GM19324 (cell line): ENCODE measurements at regions not wholly inside any gene's neighbourhood (a gene's known extent, or its start where the extent isn't known, plus 50 kb on each side); places are given as distances from the start of the nearest gene placed in this dataset.
A peak's percentile ranks its signal among the peaks of the same experiment; 100 is the strongest.
"Not testable (repeated sequence)": the region's sequence is repeated elsewhere in the genome, so short reads cannot be mapped to it uniquely, and the experiment has no call there.

Source experiments
- ATAC-seq: cut with Tn5 transposase; IDR thresholded peaks from one replicate; pipeline ENCODE4 v1.9.1; 2021; ENCODE audit warnings: mild to moderate bottlenecking, moderate library complexity; ENCODE audit not compliant: unreplicated experiment, low FRiP score

GRCh38 chr20:24830649-24831048 lies 118.4 kb upstream of the CST7 start:
- no peak for ATAC-seq

DNA sequence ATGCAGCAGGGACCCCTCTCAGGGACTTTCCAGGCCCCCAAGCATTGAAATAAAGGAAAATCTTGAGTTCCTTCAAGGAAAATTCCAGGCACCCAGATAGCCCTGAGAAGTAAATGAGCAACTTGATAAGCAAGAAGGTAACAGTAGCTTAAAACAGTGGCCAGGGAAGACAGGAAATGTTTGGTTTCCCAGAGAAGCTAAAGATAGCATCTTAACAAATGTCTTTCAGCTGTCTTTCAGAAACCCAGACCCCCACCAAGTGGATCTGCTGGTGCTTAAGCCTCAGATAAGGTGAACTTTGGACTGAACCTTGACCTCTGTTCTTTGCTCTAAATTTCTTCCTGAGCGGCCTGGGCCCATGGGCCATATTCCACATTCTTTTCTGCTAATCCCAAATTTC lies 117.8 kb upstream of the CST7 start:
- no peak for ATAC-seq

GRCh38 chr20:24832518-24832917 lies 116.6 kb upstream of the CST7 start:
- no peak for ATAC-seq

- ATAC-seq, result no peak
These were observed 115.5 kb upstream of the CST7 start for GRCh38 chr20:24833592-24833991.

DNA sequence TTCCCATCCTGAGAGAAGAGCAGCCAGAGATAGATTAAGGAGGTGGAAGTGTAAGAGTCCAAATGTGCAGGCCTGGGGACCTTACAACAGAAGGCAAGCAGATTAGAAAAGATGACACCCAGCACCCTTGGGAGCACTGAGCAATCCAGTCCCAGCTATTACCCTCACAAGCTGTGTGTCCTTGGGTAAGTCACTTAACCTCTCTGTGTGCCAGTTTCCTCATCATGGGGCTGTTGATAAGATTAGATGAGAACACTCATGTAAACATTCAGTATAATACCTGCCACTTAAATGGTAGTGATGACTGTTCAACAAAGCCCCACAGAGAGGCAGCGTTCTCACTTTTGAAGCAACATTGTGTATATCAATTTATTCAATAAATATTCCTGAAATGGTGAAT lies 114.8 kb upstream of the CST7 start:
- no peak for ATAC-seq

GRCh38 chr20:24835195-24835594 lies 113.9 kb upstream of the CST7 start:
- ATAC-seq, result no peak

GRCh38 chr20:24836041-24836533 lies 113.0 kb upstream of the CST7 start:
- no peak for ATAC-seq

DNA sequence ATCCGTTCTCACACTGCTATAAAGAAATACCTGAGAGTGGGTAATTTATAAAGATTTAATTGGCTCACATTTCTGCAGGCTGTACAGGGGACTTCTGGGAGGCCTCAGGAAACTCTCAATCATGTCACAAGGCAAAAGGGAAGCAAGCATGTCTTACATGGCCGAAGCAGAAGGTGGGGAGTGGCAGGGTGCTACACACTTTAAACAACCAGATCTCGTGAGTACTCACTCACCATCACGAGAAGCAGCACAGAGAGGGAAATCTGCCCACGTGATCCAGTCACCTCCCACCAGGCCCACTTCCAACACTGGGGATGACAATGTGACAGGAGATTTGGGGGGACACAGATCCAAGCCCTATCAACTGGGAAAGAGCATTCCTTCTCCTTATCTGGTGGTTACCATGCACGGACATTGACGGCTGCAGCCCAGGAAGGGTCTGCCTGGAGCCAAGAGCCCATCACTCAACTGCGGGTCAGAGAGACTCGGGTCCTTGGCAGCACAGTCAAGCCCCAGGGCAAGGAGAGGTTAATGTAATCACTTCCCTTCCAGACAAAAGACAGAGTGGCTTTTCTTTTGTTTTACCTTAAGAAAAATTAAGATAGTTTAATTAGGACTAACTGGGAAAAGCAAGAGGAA lies 112.3 kb upstream of the CST7 start:
- ATAC-seq, result no peak

GRCh38 chr20:24837781-24838450 lies 111.2 kb upstream of the CST7 start:
- no peak for ATAC-seq

DNA sequence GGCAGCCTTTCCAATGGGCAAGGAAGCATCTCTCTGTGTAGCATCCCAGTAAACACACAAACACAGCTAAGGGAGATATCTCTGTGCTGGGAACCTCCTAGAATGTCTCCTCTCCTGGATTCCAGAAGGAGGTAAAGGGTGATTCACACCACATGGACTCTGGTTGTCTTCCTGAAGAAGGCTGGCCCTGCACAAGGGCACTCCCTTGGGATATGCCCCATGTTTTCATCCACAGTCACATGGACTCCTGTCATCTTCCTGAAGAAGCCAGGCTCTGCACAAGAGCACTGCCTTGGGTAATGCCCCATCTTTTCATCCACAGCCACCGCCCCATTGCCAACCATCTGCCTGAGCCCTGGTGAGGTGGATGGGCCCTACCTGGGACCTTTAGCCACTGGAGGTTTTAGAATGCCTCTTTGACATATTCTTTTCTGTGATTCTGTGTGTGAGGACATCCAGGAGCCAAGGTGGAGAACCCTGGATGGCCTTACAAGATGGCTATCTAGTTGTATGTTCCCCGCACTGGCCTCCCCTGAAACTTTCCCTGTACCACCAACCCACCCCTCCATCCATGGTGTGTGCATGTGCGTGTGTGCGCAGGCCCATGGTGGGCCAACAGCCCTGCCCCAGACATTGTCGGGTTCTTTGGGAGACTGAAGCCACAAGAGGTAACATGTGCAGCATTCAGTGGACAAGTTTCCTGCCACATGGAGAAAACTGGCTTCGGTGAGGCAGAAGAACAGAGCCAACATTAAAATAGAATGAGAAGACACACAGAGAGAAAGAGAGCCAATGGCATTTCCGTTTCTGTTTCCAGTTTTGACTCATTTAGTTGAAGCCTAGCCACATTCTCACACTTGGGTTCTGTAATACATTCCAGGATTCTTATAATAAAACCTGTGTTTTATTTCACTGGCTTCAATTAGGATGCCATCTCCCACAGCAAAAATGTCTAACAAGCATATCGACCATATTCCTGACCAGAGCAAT lies 110.2 kb upstream of the CST7 start:
- no peak for ATAC-seq

- ATAC-seq, result no peak
These were observed 108.9 kb upstream of the CST7 start for GRCh38 chr20:24840121-24840713.

DNA sequence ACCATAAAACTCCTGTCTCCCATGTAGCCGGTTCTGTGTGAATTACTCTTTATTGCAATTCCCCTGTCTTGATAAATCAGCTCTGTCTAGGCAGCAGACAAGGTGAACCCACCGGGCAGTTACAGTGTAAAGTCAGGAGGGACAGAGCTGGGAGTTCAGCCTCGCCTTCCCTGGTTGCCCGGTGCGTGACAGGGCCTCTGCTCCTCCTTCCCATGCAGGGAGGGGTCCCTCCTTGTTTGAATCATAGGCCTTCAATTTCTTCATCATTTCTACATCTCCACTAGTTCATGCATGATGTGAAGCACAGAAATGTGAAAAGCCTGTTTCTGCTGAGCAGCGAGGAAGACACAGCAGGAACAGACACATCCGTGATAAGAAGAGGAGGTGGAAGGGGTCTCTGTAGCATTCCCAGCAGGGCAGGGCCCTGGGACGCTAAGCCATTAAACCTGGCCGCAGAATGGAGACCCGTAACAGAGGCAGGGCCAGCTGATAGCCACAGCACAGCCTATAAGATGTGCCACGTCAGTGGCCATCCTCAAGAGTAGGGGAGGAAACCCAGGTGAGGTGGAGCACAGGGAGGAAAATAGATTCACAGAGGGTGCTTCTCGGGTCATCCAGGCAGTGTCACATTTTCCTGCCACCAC lies 106.7 kb upstream of the CST7 start:
- no peak for ATAC-seq

- ATAC-seq, result peak; percentile 96
These were observed 106.0 kb upstream of the CST7 start for GRCh38 chr20:24842918-24843715.

DNA sequence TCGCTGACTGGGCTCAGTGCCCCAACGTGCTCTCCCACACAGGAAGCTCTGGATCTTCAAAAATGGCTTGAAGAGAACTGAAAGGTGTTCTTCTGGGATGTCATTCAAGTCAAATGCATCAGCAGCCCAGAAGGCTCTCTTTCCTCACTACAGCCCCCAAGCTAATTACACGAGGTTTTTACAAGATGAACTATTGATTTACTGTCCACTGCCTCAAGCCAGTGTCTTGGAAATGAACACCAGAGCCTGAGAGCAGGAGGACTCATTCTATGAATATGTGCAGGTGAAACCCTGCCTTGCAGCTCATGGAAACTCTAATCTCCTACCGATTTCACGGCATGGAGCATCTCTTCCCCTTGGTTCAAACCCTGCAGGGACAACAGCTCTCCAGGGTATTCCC lies 98.9 kb upstream of the CST7 start:
- ATAC-seq, result no peak

DNA sequence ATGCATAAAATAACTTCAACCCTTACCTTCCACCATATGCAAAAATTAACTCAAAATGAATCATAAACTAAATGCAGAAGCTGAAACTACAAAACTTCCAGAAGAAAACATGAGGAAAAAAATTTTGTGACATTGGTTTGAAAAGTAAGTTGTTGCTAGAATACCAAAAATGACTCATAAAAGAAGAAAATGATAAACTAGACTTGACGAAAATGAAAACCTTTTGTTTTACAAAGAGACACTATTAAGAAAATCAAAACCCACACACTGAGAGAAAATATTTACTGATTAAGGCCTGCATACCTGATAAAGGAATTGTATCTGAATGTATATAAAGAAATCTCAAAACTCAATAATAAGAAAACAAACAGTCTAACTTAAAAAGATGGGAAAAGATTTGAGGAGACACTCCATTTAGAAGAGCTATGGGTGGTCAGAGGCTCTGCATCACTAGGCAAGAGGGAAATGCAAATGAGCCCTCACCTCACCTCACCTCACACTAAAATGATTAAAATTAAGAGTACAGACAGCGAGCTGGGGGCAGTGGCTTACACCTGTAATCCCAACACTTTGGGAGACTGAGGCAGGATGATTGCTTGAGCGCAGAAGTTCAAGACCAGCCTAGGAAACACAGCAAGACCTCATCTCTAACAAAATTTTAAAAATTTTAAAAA lies 97.6 kb upstream of the CST7 start:
- ATAC-seq, result no peak

- ATAC-seq, result no peak
These were observed 95.2 kb upstream of the CST7 start for GRCh38 chr20:24853916-24854315.

DNA sequence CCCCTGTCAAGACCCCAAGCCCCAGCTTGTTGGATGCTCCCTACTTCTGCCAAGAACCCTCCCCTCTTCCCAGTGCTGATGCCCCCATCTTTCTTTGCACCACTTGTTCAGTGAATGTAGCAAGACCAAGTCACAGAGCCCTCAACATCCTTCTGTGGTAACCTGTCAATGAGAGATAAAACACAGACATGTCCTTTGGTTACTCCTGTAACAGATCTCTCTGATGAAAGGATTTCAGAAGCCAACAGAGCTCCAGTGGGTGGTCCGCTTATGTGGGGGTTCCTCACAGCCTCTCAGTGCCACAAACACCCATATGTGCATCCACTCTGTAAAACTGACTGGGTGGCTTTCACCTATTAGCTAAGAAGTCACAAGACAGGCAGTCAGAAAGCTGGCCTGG lies 93.2 kb upstream of the CST7 start:
- no peak for ATAC-seq

- ATAC-seq, result not testable (repeated sequence)
These were observed 90.6 kb upstream of the CST7 start for GRCh38 chr20:24858500-24858899.

GRCh38 chr20:24859539-24859938 lies 89.5 kb upstream of the CST7 start:
- no peak for ATAC-seq
